Sigmoid colon (tissue), 4 donors: ENCODE measurements at regions not wholly inside any gene's neighbourhood (a gene's known extent, or its start where the extent isn't known, plus 50 kb on each side); places are given as distances from the start of the nearest gene placed in this dataset.

Experiments used
- CTCF ChIP-seq, 4 experiments: fragments of 450-650 bp in 3 of 4; fragments of 200-600 bp in 1 of 4; IDR thresholded peaks; one replicate each; pipeline ENCODE4 v1.5.1; 2016 to 2019; ENCODE audit warnings: antibody characterized with exemption in 4 of 4, mild to moderate bottlenecking in 3 of 4, moderate library complexity in 2 of 4
- EP300 ChIP-seq, 4 donors: sonication (generic); formaldehyde crosslinking; IDR thresholded peaks; one replicate each; pipeline ENCODE4 v1.6.1; 2017; ENCODE audit warnings: antibody characterized with exemption in 4 of 4
- POLR2A ChIP-seq, 2 donors: fragments of 450-650 bp; IDR thresholded peaks; one replicate each; pipeline ENCODE4 v1.6.1; 2016; ENCODE audit warnings: antibody characterized with exemption in 2 of 2, mild to moderate bottlenecking in 2 of 2, moderate library complexity in 2 of 2
- POLR2AphosphoS5 ChIP-seq, 4 donors: sonication (generic); formaldehyde crosslinking; IDR thresholded peaks; one replicate each; pipeline ENCODE4 v1.6.1; 2017; ENCODE audit warnings: antibody characterized with exemption in 4 of 4

- TF ChIP-seq CTCF (IDR thresholded peaks at IDR 0.05) (no peak), EP300 (IDR thresholded peaks at IDR 0.05) (no peak), POLR2A (IDR thresholded peaks at IDR 0.05) (no peak), POLR2AphosphoS5 (IDR thresholded peaks at IDR 0.05) (no peak)
Measured at GRCh38 chr12:115421350-115421749, 737.4 kb upstream of the TBX3 start.
